GM10266 (cell line): ENCODE measurements at regions not wholly inside any gene's neighbourhood (a gene's known extent, or its start where the extent isn't known, plus 50 kb on each side); places are given as distances from the start of the nearest gene placed in this dataset.
A peak's percentile ranks its signal among the peaks of the same experiment; 100 is the strongest.
"Not testable (repeated sequence)": the region's sequence is repeated elsewhere in the genome, so short reads cannot be mapped to it uniquely, and the experiment has no call there.

Experiments used
- DNase-seq: peaks from one replicate; pipeline ENCODE4 v3.0.0; 2012; ENCODE audit errors: extremely low spot score
- TF ChIP-seq, protein P1 (sequence below): IDR thresholded peaks from 2 replicates; pipeline ENCODE4 v1.5.1; 2012; ENCODE audit warnings: mild to moderate bottlenecking, low read depth; ENCODE audit not compliant: control insufficient read depth, insufficient read depth; ENCODE audit errors: missing control alignments

GRCh38 chr15:28789401-28790114 lies 58.9 kb downstream of the GOLGA6L7 start:
- not testable (repeated sequence) for DNase-seq

DNA sequence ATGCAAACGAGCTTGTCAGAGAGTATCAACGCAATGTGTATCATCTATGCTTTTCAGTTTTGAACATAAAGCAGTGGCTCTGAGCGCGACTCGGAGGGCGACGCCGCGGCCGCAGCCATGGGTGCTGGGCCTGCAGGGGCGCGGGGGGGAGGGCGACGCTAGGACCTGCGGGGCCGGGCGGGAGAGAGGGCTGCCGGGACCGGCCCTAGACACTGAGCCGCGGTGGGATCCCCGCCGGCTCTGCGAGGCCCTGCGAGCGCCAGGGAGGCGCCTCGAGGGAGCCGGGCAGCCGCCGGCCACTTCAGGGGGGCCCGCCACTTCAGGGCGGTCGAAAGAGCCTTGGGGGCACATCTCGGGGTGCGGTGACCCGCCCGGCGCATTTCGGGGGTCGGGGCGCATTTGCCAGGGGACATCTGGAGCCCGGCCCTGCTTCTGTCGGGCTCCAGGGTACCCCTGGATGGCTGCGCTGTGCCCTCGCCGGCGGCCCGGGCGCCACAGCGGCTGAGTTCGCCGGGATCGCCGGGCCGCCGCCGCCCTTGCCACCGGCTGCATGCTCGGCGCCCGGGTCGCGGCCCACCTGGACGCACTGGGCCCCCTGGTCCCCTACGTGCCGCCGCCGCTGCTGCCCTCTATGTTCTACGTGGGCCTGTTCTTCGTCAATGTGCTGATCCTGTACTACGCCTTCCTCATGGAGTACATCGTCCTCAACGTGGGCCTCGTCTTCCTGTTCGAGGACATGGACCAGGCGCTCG lies 59.6 kb downstream of the GOLGA6L7 start:
- peak; percentile 5 for DNase-seq

DNA sequence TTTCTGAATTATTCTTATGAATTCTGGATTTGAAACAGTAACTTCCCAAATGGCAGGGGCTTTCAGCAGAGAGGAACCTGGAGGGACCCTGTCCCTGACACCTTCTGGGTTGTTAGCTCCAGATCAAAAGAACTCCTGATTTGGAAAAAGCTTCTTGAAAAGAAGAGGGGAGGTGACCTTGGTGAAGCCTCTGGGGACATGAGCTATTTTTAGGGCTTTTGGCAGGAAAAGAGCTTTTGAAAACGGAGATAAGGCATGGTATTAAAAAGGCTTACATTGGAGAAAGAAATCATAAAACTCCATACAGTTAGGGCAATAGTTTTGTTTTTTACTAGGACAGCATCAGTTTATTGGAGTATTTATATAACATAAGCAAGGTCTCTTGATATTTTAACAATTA lies 60.3 kb downstream of the GOLGA6L7 start:
- not testable (repeated sequence) for DNase-seq

DNA sequence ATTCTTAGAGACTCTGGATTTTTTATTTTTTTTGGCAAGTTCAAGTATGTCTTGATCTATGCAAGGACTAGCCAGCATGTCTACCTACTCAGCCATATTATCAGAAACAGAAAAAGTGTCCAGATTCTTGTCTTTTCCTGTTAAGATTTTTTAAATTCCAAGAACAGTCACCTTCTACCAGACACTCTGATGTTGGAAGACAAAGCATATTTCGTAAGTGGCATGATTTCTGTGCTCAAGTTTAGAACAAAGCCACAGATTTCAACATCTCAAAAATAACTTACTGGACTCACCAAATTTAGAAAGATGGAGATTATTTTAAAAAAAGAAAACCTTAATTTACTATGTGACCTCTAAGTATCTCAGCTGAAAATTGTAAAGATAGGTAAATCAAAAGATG lies 61.9 kb downstream of the GOLGA6L7 start:
- DNase-seq, result peak; percentile 1
- TF ChIP-seq, protein P1, sequence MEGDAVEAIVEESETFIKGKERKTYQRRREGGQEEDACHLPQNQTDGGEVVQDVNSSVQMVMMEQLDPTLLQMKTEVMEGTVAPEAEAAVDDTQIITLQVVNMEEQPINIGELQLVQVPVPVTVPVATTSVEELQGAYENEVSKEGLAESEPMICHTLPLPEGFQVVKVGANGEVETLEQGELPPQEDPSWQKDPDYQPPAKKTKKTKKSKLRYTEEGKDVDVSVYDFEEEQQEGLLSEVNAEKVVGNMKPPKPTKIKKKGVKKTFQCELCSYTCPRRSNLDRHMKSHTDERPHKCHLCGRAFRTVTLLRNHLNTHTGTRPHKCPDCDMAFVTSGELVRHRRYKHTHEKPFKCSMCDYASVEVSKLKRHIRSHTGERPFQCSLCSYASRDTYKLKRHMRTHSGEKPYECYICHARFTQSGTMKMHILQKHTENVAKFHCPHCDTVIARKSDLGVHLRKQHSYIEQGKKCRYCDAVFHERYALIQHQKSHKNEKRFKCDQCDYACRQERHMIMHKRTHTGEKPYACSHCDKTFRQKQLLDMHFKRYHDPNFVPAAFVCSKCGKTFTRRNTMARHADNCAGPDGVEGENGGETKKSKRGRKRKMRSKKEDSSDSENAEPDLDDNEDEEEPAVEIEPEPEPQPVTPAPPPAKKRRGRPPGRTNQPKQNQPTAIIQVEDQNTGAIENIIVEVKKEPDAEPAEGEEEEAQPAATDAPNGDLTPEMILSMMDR, result no peak

- not testable (repeated sequence) for DNase-seq
Observed at GRCh38 chr15:28784347-28785163, 63.9 kb downstream of the GOLGA6L7 start.

GRCh38 chr15:28783873-28784272 lies 64.6 kb downstream of the GOLGA6L7 start:
- DNase-seq, result no peak
- TF ChIP-seq, protein P1, result no peak

- TF ChIP-seq, protein P1, result no peak
- DNase-seq, result no peak
Observed at GRCh38 chr15:28783466-28783865, 65.0 kb downstream of the GOLGA6L7 start.

GRCh38 chr15:28778397-28778796 lies 66.2 kb upstream of the GOLGA8M start:
- not testable (repeated sequence) for DNase-seq

- not testable (repeated sequence) for DNase-seq
Observed at GRCh38 chr15:28772857-28773256, 60.6 kb upstream of the GOLGA8M start.
